ENCODE measurements at regions not wholly inside any gene's neighbourhood (a gene's known extent, or its start where the extent isn't known, plus 50 kb on each side); places are given as distances from the start of the nearest gene placed in this dataset.
"Not testable (repeated sequence)": the region's sequence is repeated elsewhere in the genome, so short reads cannot be mapped to it uniquely, and the experiment has no call there.

DNA sequence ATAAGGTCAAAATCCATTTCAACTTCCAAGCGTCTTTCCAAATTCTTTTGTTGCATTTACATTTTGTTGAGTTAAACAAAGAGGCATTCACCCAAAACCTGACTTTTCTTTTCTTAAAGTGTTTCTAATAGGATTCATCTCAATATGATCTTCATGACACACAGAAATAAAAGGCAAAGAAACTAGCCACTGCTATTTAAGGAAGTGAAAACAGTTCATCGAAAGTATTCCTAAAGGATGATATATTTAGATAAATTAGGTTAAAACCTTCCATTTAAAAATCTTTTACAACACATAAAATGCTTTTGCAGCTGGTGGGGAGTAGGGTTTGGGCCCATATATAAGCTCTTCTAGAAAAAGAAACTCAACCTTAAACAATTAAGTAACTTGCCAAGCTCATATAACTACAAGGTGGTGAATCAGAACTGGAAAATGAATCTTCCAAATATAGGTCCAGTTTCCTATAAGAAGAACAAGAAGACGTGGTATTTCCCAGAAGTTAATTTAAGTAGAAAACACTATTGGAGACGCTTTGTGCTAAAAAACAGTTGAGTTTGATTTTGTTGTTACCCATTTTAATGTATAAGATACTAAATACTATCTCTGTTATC, 336.0 kb upstream of the HNRNPA3 start:
- DNase-seq = no peak

- no peak for DNase-seq
Observed at GRCh38 chr2:176879426-176879995, 333.1 kb upstream of the HNRNPA3 start.

- not testable (repeated sequence) for DNase-seq
Observed at GRCh38 chr2:176882045-176882444, 330.5 kb upstream of the HNRNPA3 start.

DNA sequence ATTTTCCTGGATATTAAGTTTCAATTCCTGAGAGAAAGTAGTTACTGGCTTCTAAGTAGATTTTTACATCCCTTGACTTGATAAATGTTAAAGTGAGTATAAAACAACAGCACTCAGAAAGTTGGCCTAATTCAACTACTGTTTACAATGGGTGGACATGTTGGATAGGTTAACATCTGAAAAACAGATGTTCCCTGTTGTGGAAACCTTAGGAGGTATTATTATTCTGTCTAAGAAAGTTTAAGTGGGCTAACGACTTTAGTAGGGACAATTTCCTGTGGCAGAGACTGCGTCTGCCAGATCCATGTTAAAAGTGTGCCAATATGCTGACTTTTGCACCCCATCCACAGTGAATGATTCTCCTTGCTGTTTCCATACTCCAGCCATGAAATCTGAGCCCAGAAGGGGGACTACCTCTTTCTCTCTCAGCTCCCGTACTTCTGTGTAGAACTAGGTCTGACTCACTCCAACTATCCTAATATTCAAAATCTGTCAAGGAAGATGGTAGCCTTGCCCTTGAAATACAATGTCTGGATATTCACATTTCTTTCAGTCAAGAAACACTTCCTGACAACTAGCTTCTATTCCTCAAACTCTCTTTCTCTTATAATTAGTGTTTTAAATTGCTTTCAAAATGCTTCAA, 327.5 kb upstream of the HNRNPA3 start:
- no peak for DNase-seq

DNA sequence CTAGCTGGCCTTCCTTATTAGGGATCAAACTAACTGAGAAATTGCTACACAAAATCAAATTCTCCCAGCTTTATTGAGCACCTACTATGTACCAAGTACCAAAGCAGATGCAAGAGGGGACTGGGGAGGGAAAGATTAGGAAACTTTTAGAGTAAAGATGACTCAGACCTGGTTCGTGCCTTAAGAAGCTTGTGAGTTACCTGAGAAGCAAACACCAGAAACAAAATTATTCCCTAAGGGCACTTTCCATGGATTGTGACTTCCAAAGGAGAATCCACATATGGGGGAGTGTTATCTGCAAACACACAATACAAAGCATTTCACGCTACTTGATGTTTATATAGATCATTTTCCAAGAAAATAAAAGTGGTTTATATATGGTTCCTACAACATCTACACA, 326.9 kb upstream of the HNRNPA3 start:
- DNase-seq = no peak

DNA sequence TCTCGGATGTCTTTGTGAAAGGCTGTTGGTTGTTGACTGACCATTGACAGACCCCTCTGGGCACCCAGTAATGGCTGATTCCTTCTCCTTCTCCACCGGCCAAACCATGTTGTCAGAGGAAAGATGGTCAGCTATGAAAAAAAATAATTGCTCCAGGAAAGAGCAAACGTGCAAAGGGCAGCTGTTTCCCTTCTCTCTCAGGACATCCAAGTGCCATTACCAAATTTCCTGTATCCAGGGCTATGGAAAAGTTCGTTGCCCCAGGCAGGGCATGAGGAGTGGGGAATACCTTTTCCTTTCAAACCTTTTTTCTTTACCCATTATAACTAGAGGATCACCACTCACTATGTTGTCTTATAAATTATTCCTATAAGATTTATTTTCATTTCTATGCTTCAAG, 321.5 kb upstream of the HNRNPA3 start:
- no peak for DNase-seq

GRCh38 chr2:176891857-176892256, 320.7 kb upstream of the HNRNPA3 start:
- DNase-seq = no peak

- no peak for DNase-seq
Observed at GRCh38 chr2:176892676-176893226, 319.8 kb upstream of the HNRNPA3 start.

- DNase-seq = no peak
Observed at GRCh38 chr2:176895158-176895557, 317.4 kb upstream of the HNRNPA3 start.

GRCh38 chr2:176902454-176902853, 310.1 kb upstream of the HNRNPA3 start:
- DNase-seq = no peak

DNA sequence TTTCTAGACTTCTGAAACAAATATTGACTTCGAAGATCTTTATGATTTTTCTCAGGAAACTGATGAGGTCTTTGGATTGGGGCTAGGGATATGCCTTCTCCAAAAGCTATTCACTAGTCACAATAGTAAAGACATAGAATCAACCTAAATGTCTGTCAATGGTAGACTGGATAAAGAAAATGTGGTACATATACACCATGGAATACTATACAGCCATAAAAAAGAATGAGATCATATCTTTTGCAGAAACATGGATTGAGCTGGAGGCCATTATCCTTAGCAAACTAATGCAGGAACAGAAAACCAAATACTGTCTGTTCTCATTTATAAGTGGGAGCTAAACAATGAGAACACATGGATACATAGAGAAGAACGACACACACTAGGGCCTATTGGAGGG, 308.5 kb upstream of the HNRNPA3 start:
- not testable (repeated sequence) for DNase-seq

GRCh38 chr2:176907341-176907740, 305.3 kb upstream of the HNRNPA3 start:
- no peak for DNase-seq

GRCh38 chr2:176910828-176911227, 301.8 kb upstream of the HNRNPA3 start:
- no peak for DNase-seq

GRCh38 chr2:176913955-176914354, 298.6 kb upstream of the HNRNPA3 start:
- no peak for DNase-seq

DNA sequence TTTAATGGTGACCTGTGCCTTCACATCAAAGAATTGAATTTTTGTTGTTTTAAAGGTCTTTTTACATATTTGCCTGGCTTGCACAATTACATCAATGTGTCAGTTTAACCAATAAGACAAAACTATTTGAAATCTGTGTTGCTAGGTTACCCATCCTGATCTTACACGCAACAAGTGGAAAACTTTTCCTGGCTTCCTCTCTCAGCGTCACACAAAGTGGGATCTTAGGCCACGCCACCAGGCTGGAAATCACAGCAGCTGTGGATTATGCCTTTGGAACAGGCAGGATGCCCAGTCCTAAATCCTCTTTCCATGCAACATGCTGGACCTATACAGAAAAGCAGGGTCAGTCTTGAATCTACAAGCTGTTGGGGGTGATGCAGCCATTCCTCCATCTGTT, 298.2 kb upstream of the HNRNPA3 start:
- no peak for DNase-seq

- not testable (repeated sequence) for DNase-seq
Observed at GRCh38 chr2:176922545-176922944, 290.0 kb upstream of the HNRNPA3 start.

- DNase-seq = no peak
Observed at GRCh38 chr2:176923205-176923604, 289.4 kb upstream of the HNRNPA3 start.

DNA sequence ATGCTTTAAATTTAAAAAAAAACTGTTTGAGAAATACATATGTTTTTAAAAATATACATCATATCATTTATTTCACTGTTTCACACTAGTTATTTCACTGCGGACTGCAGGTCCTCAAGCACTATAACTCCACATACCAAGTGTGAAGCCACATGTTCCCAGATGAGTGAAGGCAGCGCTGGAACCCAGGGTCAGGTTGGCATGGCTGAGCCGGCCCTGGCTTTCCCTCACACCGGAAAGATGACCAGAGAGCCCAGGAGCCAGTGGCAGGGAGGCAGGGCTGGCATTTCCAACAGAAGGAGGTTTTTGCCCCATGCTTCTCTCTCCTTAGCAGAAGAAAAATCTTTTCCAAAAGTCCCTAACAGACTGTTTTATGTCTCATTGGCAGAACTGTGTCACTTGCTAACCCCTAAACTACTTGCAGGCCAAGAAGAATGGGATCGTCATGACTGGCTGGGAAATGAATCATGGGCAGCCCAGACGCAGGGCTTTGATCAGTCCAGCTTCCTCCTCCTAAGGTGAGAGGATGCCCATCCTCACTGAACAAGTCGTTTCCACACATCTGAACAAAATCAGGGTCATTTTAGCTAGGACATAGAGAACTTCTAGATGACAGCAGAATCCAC, 287.6 kb upstream of the HNRNPA3 start:
- no peak for DNase-seq

GRCh38 chr2:176926453-176926852, 286.1 kb upstream of the HNRNPA3 start:
- DNase-seq = no peak

DNA sequence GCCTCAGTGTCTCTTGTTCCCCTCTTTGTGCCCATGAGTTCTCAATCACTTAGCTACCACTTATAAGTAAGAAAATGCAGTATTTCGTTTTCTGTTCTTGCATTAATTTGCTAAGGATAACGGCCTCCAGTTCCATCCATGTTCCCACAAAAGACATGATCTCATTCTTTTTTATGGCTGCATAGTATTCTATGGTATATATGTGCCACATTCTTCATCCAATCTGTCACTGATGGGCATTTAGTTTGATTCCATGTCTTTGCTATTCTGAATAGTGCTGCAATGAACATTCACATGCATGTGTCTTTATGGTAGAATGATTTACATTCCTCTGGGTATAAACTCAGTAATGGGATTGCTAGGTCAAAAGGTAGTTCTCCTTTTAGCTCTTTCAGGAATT, 283.2 kb upstream of the HNRNPA3 start:
- not testable (repeated sequence) for DNase-seq

- peak; percentile 9 to 69 for DNase-seq
Observed at GRCh38 chr2:176931588-176932563, 280.7 kb upstream of the HNRNPA3 start.

DNA sequence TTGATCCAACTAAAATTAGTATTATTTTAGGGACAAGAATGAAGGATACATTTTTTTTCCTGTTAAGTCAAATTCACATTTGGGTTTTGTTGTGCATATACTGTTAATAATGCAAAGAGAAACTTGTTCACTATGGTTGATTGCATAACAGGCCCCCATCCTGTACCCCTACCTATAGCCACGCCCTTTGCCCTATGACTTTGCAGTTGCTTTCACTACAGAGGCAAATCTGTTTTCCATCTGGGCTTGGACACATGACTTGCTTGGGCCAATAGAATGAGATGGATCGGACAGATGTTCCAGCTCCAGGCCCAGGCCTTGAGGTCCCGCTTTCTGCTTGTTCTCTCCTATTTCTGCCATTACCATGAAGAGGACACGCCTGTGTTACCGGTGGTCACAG, 278.5 kb upstream of the HNRNPA3 start:
- DNase-seq = no peak

Measured in CD4-positive, alpha-beta T cell treated with Interferon alpha-2 for 1 hour (primary cell).